ENCODE measurements at regions not wholly inside any gene's neighbourhood (a gene's known extent, or its start where the extent isn't known, plus 50 kb on each side); places are given as distances from the start of the nearest gene placed in this dataset.

DNA sequence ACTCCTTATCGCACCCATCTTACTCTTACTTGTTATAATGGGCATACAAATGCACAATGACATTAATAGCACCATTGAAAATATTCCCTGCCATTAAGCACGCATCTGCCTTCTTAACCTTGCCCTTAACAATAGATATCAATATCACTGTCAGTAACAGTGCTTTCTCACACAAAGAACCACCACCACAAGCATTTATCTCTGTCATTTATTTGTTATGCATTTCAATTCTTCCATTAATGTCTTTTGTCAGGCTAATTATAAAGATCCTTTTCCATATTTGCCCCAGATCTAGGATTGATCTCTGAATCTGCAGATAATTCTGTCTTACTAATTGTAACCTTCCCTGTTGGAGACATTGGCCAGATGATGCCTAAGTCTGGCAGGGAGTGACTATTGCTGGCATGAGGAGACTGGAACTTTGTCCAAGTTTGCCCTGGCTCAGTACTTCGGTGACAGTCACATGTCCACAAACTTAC is 419.6 kb upstream of the TGFBR2 start:
- TF ChIP-seq EZH2phosphoT487 (conservative IDR thresholded peaks at IDR 0.05; ENCODE audit: low read length), result no peak
- TF ChIP-seq, protein P1, sequence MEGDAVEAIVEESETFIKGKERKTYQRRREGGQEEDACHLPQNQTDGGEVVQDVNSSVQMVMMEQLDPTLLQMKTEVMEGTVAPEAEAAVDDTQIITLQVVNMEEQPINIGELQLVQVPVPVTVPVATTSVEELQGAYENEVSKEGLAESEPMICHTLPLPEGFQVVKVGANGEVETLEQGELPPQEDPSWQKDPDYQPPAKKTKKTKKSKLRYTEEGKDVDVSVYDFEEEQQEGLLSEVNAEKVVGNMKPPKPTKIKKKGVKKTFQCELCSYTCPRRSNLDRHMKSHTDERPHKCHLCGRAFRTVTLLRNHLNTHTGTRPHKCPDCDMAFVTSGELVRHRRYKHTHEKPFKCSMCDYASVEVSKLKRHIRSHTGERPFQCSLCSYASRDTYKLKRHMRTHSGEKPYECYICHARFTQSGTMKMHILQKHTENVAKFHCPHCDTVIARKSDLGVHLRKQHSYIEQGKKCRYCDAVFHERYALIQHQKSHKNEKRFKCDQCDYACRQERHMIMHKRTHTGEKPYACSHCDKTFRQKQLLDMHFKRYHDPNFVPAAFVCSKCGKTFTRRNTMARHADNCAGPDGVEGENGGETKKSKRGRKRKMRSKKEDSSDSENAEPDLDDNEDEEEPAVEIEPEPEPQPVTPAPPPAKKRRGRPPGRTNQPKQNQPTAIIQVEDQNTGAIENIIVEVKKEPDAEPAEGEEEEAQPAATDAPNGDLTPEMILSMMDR (IDR thresholded peaks at IDR 0.05; ENCODE audit: insufficient read depth, low read length, poor library complexity, severe bottlenecking), result no peak

All from SU-DHL-6 (cell line).